H9 (cell line): ENCODE measurements at regions not wholly inside any gene's neighbourhood (a gene's known extent, or its start where the extent isn't known, plus 50 kb on each side); places are given as distances from the start of the nearest gene placed in this dataset.

ENCODE experiments used
- DNase-seq: peaks from one replicate; pipeline ENCODE4 v3.0.0-alpha.2; 2017
- H2AFZ ChIP-seq: one replicate; pipeline ENCODE4 v1.6.1; 2013; ENCODE audit warnings: mild to moderate bottlenecking, low read length, control low read depth, moderate library complexity
- H2AK5ac ChIP-seq: 2 replicates; pipeline ENCODE4 v1.6.1; 2013; ENCODE audit warnings: low read length, control low read depth, mixed read lengths; ENCODE audit not compliant: insufficient read length
- H2BK120ac ChIP-seq: one replicate; pipeline ENCODE4 v1.6.1; 2013; ENCODE audit warnings: low read depth, mild to moderate bottlenecking, low read length, control low read depth, inconsistent platforms; ENCODE audit not compliant: poor library complexity, severe bottlenecking
- H2BK12ac ChIP-seq: 2 replicates; pipeline ENCODE4 v1.6.1; 2013; ENCODE audit warnings: low read length, control low read depth, mixed read lengths, low read depth; ENCODE audit not compliant: insufficient read length
- H2BK15ac ChIP-seq: 2 replicates; pipeline ENCODE4 v1.6.1; 2013; ENCODE audit warnings: low read depth, low read length, control low read depth
- H2BK20ac ChIP-seq: one replicate; pipeline ENCODE4 v1.6.1; 2013; ENCODE audit warnings: low read depth, mild to moderate bottlenecking, low read length, control low read depth, inconsistent platforms; ENCODE audit not compliant: poor library complexity, severe bottlenecking
- H2BK5ac ChIP-seq: 2 replicates; pipeline ENCODE4 v1.6.1; 2013; ENCODE audit warnings: low read length, control low read depth, mixed read lengths; ENCODE audit not compliant: insufficient read length
- H3K14ac ChIP-seq: 2 replicates; pipeline ENCODE4 v1.6.1; 2013; ENCODE audit warnings: low read length, control low read depth; ENCODE audit not compliant: insufficient read depth
- H3K18ac ChIP-seq: 2 replicates; pipeline ENCODE4 v1.6.1; 2013; ENCODE audit warnings: low read depth, mild to moderate bottlenecking, mixed read lengths, low read length, control low read depth; ENCODE audit not compliant: insufficient read length
- H3K23ac ChIP-seq: 2 replicates; pipeline ENCODE4 v1.6.1; 2013; ENCODE audit warnings: low read length, control low read depth, mixed read lengths, low read depth; ENCODE audit not compliant: insufficient read length
- H3K23me2 ChIP-seq: 2 replicates; pipeline ENCODE4 v1.6.1; 2013; ENCODE audit warnings: low read depth, mild to moderate bottlenecking, mixed read lengths, low read length, control low read depth; ENCODE audit not compliant: insufficient read length, poor library complexity, severe bottlenecking
- H3K27ac ChIP-seq: 2 replicates; pipeline ENCODE4 v1.5.1; 2013; ENCODE audit warnings: low read length, control low read depth, mixed read lengths, low read depth; ENCODE audit not compliant: insufficient read length
- H3K27me3 ChIP-seq: 2 replicates; pipeline ENCODE4 v1.6.1; 2013; ENCODE audit warnings: low read length, control low read depth, inconsistent platforms; ENCODE audit not compliant: insufficient read depth
- H3K4ac ChIP-seq: 2 replicates; pipeline ENCODE4 v1.6.1; 2013; ENCODE audit warnings: low read depth, mild to moderate bottlenecking, control low read depth, inconsistent platforms, low read length, moderate library complexity
- H3K4me1 ChIP-seq: 2 replicates; pipeline ENCODE4 v1.6.1; 2013; ENCODE audit warnings: low read length, control low read depth, inconsistent platforms; ENCODE audit not compliant: insufficient read depth
- H3K4me2 ChIP-seq: 2 replicates; pipeline ENCODE4 v1.6.1; 2013; ENCODE audit warnings: low read length, control low read depth, mixed read lengths; ENCODE audit not compliant: insufficient read length, insufficient read depth
- H3K56ac ChIP-seq: 2 replicates; pipeline ENCODE4 v1.6.1; 2013; ENCODE audit warnings: low read depth, mild to moderate bottlenecking, mixed read lengths, low read length, control low read depth; ENCODE audit not compliant: insufficient read length
- H3K79me1 ChIP-seq: 2 replicates; pipeline ENCODE4 v1.6.1; 2013; ENCODE audit warnings: low read depth, mild to moderate bottlenecking, moderate library complexity, low read length, control low read depth, inconsistent platforms; ENCODE audit not compliant: insufficient read depth, poor library complexity, severe bottlenecking
- H3K79me2 ChIP-seq: 2 replicates; pipeline ENCODE4 v1.6.1; 2013; ENCODE audit warnings: low read length, control low read depth, inconsistent platforms; ENCODE audit not compliant: insufficient read depth
- H3K9ac ChIP-seq: 2 replicates; pipeline ENCODE4 v1.6.1; 2013; ENCODE audit warnings: low read length, control low read depth, mixed read lengths; ENCODE audit not compliant: insufficient read length; ENCODE audit errors: extremely low read depth
- H3K9me3 ChIP-seq: one replicate; pipeline ENCODE4 v1.6.1; 2013; ENCODE audit warnings: low read depth, low read length, inconsistent platforms; ENCODE audit not compliant: control insufficient read depth
- H3T11ph ChIP-seq: one replicate; pipeline ENCODE4 v1.6.1; 2013; ENCODE audit warnings: mild to moderate bottlenecking, low read length, control low read depth, inconsistent platforms
- H4K20me1 ChIP-seq: one replicate; pipeline ENCODE4 v1.6.1; 2013; ENCODE audit not compliant: control insufficient read depth, insufficient read length, insufficient read depth
- H4K5ac ChIP-seq: 2 replicates; pipeline ENCODE4 v1.6.1; 2013; ENCODE audit warnings: low read depth, mild to moderate bottlenecking, mixed read lengths, low read length, control low read depth; ENCODE audit not compliant: insufficient read length
- H4K8ac ChIP-seq: replicated peaks from 2 replicates; pipeline ENCODE4 v1.6.1; 2013; ENCODE audit warnings: low read length, control low read depth, mixed read lengths, low read depth; ENCODE audit not compliant: insufficient read length
- H4K91ac ChIP-seq: 2 replicates; pipeline ENCODE4 v1.6.1; 2013; ENCODE audit warnings: low read depth, mild to moderate bottlenecking, moderate library complexity, mixed read lengths, low read length, control low read depth; ENCODE audit not compliant: insufficient read length
- H3K27ac Mint-ChIP-seq, 3 experiments: 2 replicates in 2 of 3; 3 replicates in 1 of 3; pipeline ENCODE4 v1.8.0; 2020 to 2021; ENCODE audit warnings: mixed read lengths in 3 of 3, mild to moderate bottlenecking in 1 of 3, moderate library complexity in 1 of 3
- H3K27me3 Mint-ChIP-seq: 2 replicates; pipeline ENCODE4 v1.8.0; 2021; ENCODE audit warnings: low read depth, mild to moderate bottlenecking, moderate library complexity, mixed read lengths
- H3K36me3 Mint-ChIP-seq, 3 experiments: 2 replicates in 2 of 3; 3 replicates in 1 of 3; pipeline ENCODE4 v1.8.0; 2020 to 2021; ENCODE audit warnings: low read depth in 3 of 3, mixed read lengths in 3 of 3; ENCODE audit not compliant: insufficient read depth in 1 of 3
- H3K4me1 Mint-ChIP-seq, 2 experiments: 2 replicates each; pipeline ENCODE4 v1.8.0; 2020; ENCODE audit warnings: mixed read lengths in 2 of 2
- H3K4me3 Mint-ChIP-seq, 2 experiments: 2 replicates in 1 of 2; 3 replicates in 1 of 2; pipeline ENCODE4 v1.8.0; 2020 to 2021; ENCODE audit warnings: mild to moderate bottlenecking in 2 of 2, mixed read lengths in 2 of 2, moderate library complexity in 1 of 2
- H3K9me3 Mint-ChIP-seq, 2 experiments: 2 replicates in 1 of 2; 3 replicates in 1 of 2; pipeline ENCODE4 v1.8.0; 2020; ENCODE audit warnings: mild to moderate bottlenecking in 2 of 2, mixed read lengths in 2 of 2, moderate library complexity in 1 of 2
- CTCF ChIP-seq: fragments of 200-600 bp; sonication (generic); conservative IDR thresholded peaks from 3 replicates; pipeline ENCODE4 v1.8.0; 2021; ENCODE audit warnings: antibody characterized with exemption, mild to moderate bottlenecking
- WGBS: extraction: QIAGEN DNeasy Blood & Tissue Kit; methylation state at CpG from one replicate; pipeline ENCODE4 v1.1.7; 2013; ENCODE audit warnings: missing lambda C conversion rate, low lambda C conversion rate, mixed read lengths; ENCODE audit not compliant: insufficient read length; ENCODE audit errors: extremely low coverage; 5-methylcytosine and 5-hydroxymethylcytosine counted together

DNA sequence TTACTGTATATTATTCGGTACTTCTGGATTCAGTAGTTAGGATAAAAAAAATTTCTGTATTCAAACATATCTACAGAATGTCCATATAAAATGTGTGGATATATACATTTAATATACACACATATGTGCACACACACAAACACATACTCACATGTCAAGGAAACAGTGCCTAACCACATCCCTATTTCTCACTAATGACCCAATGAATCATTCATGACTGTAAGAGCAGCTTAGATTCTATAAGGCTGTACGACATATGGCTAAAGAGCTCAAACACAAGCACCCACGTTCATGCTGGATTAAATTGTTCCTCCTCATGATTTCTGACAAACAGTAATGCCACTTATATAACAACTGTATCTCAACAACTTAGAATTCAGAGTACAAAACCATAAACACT is 457.3 kb downstream of the ADCYAP1 start:
- Histone ChIP-seq H2AK5ac (no peak overlapping the region), H3K14ac (no peak overlapping the region), H3K18ac (no peak overlapping the region), H2BK12ac (no peak overlapping the region), H2BK120ac (no peak overlapping the region), H3K4ac (no peak overlapping the region), H3K9ac (no peak overlapping the region), H3K4me2 (no peak overlapping the region), H3K23me2 (no peaks in the 10 kb centered on the region), H4K20me1 (no peaks in the 10 kb centered on the region), H2AFZ (no peak overlapping the region), H3K9me3 (no peaks in the 10 kb centered on the region), H3K79me1 (no peaks in the 10 kb centered on the region), H3K79me2 (no peaks in the 10 kb centered on the region), H4K91ac (no peak overlapping the region), H3K56ac (no peak overlapping the region), H4K8ac (no peak overlapping the region), H4K5ac (no peak overlapping the region), H3K4me1 (no peaks in the 10 kb centered on the region), H3K27me3 (no peaks in the 10 kb centered on the region), H3T11ph (no peak overlapping the region), H2BK15ac (no peak overlapping the region), H2BK5ac (no peak overlapping the region), H3K27ac (no peak overlapping the region), H3K23ac (no peak overlapping the region), H2BK20ac (no peak overlapping the region)
- H3K4me1 Mint-ChIP-seq, result no peaks in the 10 kb centered on the region
- no peak for DNase-seq
- no peaks in the 10 kb centered on the region for H3K36me3 Mint-ChIP-seq
- H3K9me3 Mint-ChIP-seq, result no peaks in the 10 kb centered on the region
- TF ChIP-seq CTCF, result no peak
- H3K4me3 Mint-ChIP-seq, result no peak overlapping the region
- peaks cover 3% of the 10 kb centered on the region for H3K27me3 Mint-ChIP-seq
- no peak overlapping the region for H3K27ac Mint-ChIP-seq
- no CpG with 5 or more reads among the region's 3 CpGs for WGBS
